GM12892 (cell line): ENCODE measurements at regions not wholly inside any gene's neighbourhood (a gene's known extent, or its start where the extent isn't known, plus 50 kb on each side); places are given as distances from the start of the nearest gene placed in this dataset.

Experiments used
- POLR2A ChIP-seq: IDR thresholded peaks from 2 replicates; pipeline ENCODE4 v1.6.1; 2011; ENCODE audit warnings: low read depth, low read length, control low read depth
- POLR2AphosphoS5 ChIP-seq: IDR thresholded peaks from 2 replicates; pipeline ENCODE4 v1.6.1; 2011; ENCODE audit warnings: low read depth, low read length, control low read depth

GRCh38 chr12:60498656-60499055, 902.8 kb downstream of the SLC16A7 start:
- TF ChIP-seq POLR2A, result no peak
- TF ChIP-seq POLR2AphosphoS5, result no peak
